ENCODE measurements at regions not wholly inside any gene's neighbourhood (a gene's known extent, or its start where the extent isn't known, plus 50 kb on each side); places are given as distances from the start of the nearest gene placed in this dataset.

DNA sequence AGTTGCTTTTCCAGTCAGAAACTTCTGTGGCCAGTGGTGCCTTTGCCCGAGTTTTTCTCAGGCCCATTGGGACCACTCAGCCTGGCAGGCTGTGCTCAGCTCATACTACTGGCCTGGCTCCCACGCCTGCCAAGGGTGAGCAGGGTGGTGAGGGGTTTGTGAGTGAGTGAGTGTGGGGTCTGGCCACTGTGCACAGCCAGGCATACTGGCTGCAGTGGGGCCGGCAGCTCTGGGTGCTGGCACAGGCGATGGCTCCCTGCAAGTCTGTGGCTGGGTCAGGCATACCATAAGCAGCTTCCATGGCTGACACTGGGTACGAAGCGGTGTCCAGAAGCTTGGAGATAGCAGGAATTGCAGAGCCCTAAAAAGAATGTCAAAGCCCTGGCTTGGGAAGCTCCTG lies 161.0 kb downstream of the SLITRK6 start:
- Histone ChIP-seq H3K27ac (ENCODE audit: low read length) (no peak overlapping the region), H3K4me1 (ENCODE audit: low read length) (no peaks in the 10 kb centered on the region), H3K4me2 (ENCODE audit: low read length) (no peak overlapping the region), H4K20me1 (ENCODE audit: insufficient read depth, low read length) (no peaks in the 10 kb centered on the region), H3K9ac (ENCODE audit: low read length) (no peak overlapping the region), H3K36me3 (replicated peaks; ENCODE audit: low read depth, low read length) (no peaks in the 10 kb centered on the region), H3K27me3 (ENCODE audit: low read depth, low read length) (no peaks in the 10 kb centered on the region), H3K79me2 (ENCODE audit: low read length) (no peaks in the 10 kb centered on the region), H2AFZ (ENCODE audit: low read depth, low read length) (no peak overlapping the region), H3K9me3 (ENCODE audit: insufficient read depth, low read length) (0 out of 2 replicates have a peak, but pooled peaks cover 4% of the 10 kb centered on the region), H3K4me3 (ENCODE audit: low read length) (no peak overlapping the region)
- TF ChIP-seq, protein P1, sequence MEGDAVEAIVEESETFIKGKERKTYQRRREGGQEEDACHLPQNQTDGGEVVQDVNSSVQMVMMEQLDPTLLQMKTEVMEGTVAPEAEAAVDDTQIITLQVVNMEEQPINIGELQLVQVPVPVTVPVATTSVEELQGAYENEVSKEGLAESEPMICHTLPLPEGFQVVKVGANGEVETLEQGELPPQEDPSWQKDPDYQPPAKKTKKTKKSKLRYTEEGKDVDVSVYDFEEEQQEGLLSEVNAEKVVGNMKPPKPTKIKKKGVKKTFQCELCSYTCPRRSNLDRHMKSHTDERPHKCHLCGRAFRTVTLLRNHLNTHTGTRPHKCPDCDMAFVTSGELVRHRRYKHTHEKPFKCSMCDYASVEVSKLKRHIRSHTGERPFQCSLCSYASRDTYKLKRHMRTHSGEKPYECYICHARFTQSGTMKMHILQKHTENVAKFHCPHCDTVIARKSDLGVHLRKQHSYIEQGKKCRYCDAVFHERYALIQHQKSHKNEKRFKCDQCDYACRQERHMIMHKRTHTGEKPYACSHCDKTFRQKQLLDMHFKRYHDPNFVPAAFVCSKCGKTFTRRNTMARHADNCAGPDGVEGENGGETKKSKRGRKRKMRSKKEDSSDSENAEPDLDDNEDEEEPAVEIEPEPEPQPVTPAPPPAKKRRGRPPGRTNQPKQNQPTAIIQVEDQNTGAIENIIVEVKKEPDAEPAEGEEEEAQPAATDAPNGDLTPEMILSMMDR (IDR thresholded peaks at IDR 0.05; ENCODE audit: low read depth, low read length), result no peak
- no peak for TF ChIP-seq EZH2phosphoT487 (IDR thresholded peaks at IDR 0.05; ENCODE audit: low read depth)

- H3K79me2 ChIP-seq (ENCODE audit: low read length), result no peaks in the 10 kb centered on the region
- no peak overlapping the region for H3K9ac ChIP-seq (ENCODE audit: low read length)
- H3K4me1 ChIP-seq (ENCODE audit: low read length), result no peaks in the 10 kb centered on the region
- H3K4me3 ChIP-seq (ENCODE audit: low read length), result no peak overlapping the region
- no peak overlapping the region for H3K4me2 ChIP-seq (ENCODE audit: low read length)
- H4K20me1 ChIP-seq (ENCODE audit: insufficient read depth, low read length), result no peaks in the 10 kb centered on the region
- H3K9me3 ChIP-seq (ENCODE audit: insufficient read depth, low read length), result no peaks in the 10 kb centered on the region; the same call in 1 of the 2 replicates
- no peaks in the 10 kb centered on the region for H3K27me3 ChIP-seq (ENCODE audit: low read depth, low read length)
- H3K36me3 ChIP-seq (replicated peaks; ENCODE audit: low read depth, low read length), result no peaks in the 10 kb centered on the region
- H2AFZ ChIP-seq (ENCODE audit: low read depth, low read length), result no peak overlapping the region; the same call in 1 of the 2 replicates
- TF ChIP-seq EZH2phosphoT487 (IDR thresholded peaks at IDR 0.05; ENCODE audit: low read depth), result no peak
- TF ChIP-seq, protein P1 (IDR thresholded peaks at IDR 0.05; ENCODE audit: low read depth, low read length), result no peak
- H3K27ac ChIP-seq (ENCODE audit: low read length), result no peak overlapping the region
Observed at GRCh38 chr13:85632526-85633195, 166.6 kb downstream of the SLITRK6 start.

DNA sequence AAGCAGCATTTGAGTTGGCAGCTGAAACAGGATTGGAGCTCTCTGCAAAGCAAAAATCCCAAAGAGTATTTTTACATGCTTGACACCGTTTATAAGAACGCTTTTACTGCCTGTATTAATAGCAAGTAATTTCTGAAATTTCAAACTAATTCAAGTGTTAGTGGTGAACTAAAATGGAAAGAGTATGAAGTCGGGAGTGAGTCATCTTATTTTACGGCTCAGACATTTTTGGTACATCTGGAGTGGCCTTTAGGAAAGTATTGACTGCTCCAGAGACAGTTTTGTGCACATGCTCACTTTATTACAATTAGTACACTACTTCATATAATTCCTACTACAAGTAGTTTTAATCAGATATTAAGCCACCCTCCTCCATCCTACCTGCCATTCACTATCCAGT lies 167.4 kb downstream of the SLITRK6 start:
- Histone ChIP-seq H3K27ac (ENCODE audit: low read length) (no peak overlapping the region), H3K4me3 (ENCODE audit: low read length) (no peak overlapping the region), H3K27me3 (ENCODE audit: low read depth, low read length) (no peaks in the 10 kb centered on the region), H3K4me1 (ENCODE audit: low read length) (no peaks in the 10 kb centered on the region), H3K9ac (ENCODE audit: low read length) (no peak overlapping the region), H3K9me3 (ENCODE audit: insufficient read depth, low read length) (no peaks in the 10 kb centered on the region; the same call in 1 of the 2 replicates), H2AFZ (ENCODE audit: low read depth, low read length) (no peak overlapping the region), H3K36me3 (replicated peaks; ENCODE audit: low read depth, low read length) (no peaks in the 10 kb centered on the region), H3K4me2 (ENCODE audit: low read length) (no peak overlapping the region), H3K79me2 (ENCODE audit: low read length) (no peaks in the 10 kb centered on the region), H4K20me1 (ENCODE audit: insufficient read depth, low read length) (no peaks in the 10 kb centered on the region)
- no peak for TF ChIP-seq EZH2phosphoT487 (IDR thresholded peaks at IDR 0.05; ENCODE audit: low read depth)
- TF ChIP-seq, protein P1 (IDR thresholded peaks at IDR 0.05; ENCODE audit: low read depth, low read length), result no peak

- no peaks in the 10 kb centered on the region for H3K36me3 ChIP-seq (replicated peaks; ENCODE audit: low read depth, low read length)
- H3K79me2 ChIP-seq (ENCODE audit: low read length), result no peaks in the 10 kb centered on the region
- H3K4me3 ChIP-seq (ENCODE audit: low read length), result no peak overlapping the region
- no peaks in the 10 kb centered on the region for H3K4me1 ChIP-seq (ENCODE audit: low read length)
- no peak overlapping the region for H3K27ac ChIP-seq (ENCODE audit: low read length)
- TF ChIP-seq EZH2phosphoT487 (IDR thresholded peaks at IDR 0.05; ENCODE audit: low read depth), result no peak
- TF ChIP-seq, protein P1 (IDR thresholded peaks at IDR 0.05; ENCODE audit: low read depth, low read length), result no peak
- no peaks in the 10 kb centered on the region for H3K9me3 ChIP-seq (ENCODE audit: insufficient read depth, low read length)
- H3K9ac ChIP-seq (ENCODE audit: low read length), result no peak overlapping the region
- no peaks in the 10 kb centered on the region for H4K20me1 ChIP-seq (ENCODE audit: insufficient read depth, low read length)
- no peaks in the 10 kb centered on the region for H3K27me3 ChIP-seq (ENCODE audit: low read depth, low read length)
- H3K4me2 ChIP-seq (ENCODE audit: low read length), result no peak overlapping the region
- H2AFZ ChIP-seq (ENCODE audit: low read depth, low read length), result no peak overlapping the region
Observed at GRCh38 chr13:85626603-85627002, 172.6 kb downstream of the SLITRK6 start.
